HUES64 (cell line): ENCODE measurements at regions not wholly inside any gene's neighbourhood (a gene's known extent, or its start where the extent isn't known, plus 50 kb on each side); places are given as distances from the start of the nearest gene placed in this dataset.

Experiments used
- H3K27ac ChIP-seq: 2 replicates; pipeline ENCODE4 v1.7.0; 2013; ENCODE audit warnings: low read depth, low read length, inconsistent platforms
- H3K27me3 ChIP-seq: 2 replicates; pipeline ENCODE4 v1.6.1; 2013; ENCODE audit warnings: mild to moderate bottlenecking, low read length; ENCODE audit not compliant: insufficient read depth
- H3K36me3 ChIP-seq: 2 replicates; pipeline ENCODE4 v1.6.1; 2013; ENCODE audit warnings: mild to moderate bottlenecking, low read length; ENCODE audit not compliant: insufficient read depth
- H3K4me1 ChIP-seq: 2 replicates; pipeline ENCODE4 v1.6.1; 2013; ENCODE audit warnings: mild to moderate bottlenecking, low read length, moderate library complexity; ENCODE audit not compliant: insufficient read depth
- H3K4me3 ChIP-seq: 2 replicates; pipeline ENCODE4 v1.5.1; 2013; ENCODE audit warnings: mild to moderate bottlenecking, low read length, moderate library complexity
- H3K9ac ChIP-seq: 2 replicates; pipeline ENCODE4 v1.6.1; 2013; ENCODE audit warnings: mild to moderate bottlenecking, low read depth, low read length
- H3K9me3 ChIP-seq: 2 replicates; pipeline ENCODE4 v1.6.1; 2013; ENCODE audit warnings: low read depth, low read length; ENCODE audit not compliant: insufficient read depth
- WGBS: fragments of 150-250, 120-280 bp; methylation state at CpG from one replicate; pipeline ENCODE4 v1.1.7; 2013; ENCODE audit warnings: missing lambda C conversion rate; 5-methylcytosine and 5-hydroxymethylcytosine counted together

DNA sequence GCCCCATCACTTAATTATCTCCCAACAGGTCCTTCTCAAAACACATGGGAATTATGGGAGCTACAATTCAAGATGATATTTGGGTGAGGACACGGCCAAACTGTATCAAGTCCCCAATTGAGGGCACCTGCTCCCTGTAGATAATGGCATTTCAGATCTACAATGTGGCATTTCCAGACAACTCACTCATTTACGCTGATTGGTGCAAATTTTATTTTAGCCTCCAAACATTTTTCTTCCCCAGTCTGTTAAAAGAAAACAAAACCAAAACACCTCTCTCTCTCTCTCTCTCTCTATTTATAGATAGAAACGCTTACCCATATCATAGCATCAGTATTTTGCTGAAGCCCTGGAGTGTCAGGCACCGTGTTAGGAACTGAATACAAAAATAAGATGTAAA, 148.7 kb upstream of the KLF6 start:
- Histone ChIP-seq H3K36me3 (no peaks in the 10 kb centered on the region), H3K27me3 (no peaks in the 10 kb centered on the region), H3K9ac (no peak overlapping the region), H3K27ac (no peak overlapping the region), H3K4me1 (no peaks in the 10 kb centered on the region), H3K9me3 (no peaks in the 10 kb centered on the region), H3K4me3 (no peak overlapping the region)
- WGBS = 95% methylated on average over 4 of the region's 4 CpGs

- Histone ChIP-seq H3K27ac (no peak overlapping the region), H3K27me3 (no peaks in the 10 kb centered on the region), H3K9ac (no peak overlapping the region), H3K36me3 (no peaks in the 10 kb centered on the region), H3K9me3 (no peaks in the 10 kb centered on the region), H3K4me3 (no peak overlapping the region), H3K4me1 (no peaks in the 10 kb centered on the region)
- 95% methylated on average over 15 of the region's 15 CpGs for WGBS
Observed at GRCh38 chr10:3932597-3933375, 147.8 kb upstream of the KLF6 start.

- H3K36me3 ChIP-seq = no peaks in the 10 kb centered on the region
- H3K9ac ChIP-seq = no peak overlapping the region
- H3K27me3 ChIP-seq = no peaks in the 10 kb centered on the region
- no peak overlapping the region for H3K27ac ChIP-seq
- no peaks in the 10 kb centered on the region for H3K9me3 ChIP-seq
- H3K4me1 ChIP-seq = no peaks in the 10 kb centered on the region
- 91% methylated on average over 7 of the region's 7 CpGs for WGBS
- no peak overlapping the region for H3K4me3 ChIP-seq
Observed at GRCh38 chr10:3931901-3932300, 146.9 kb upstream of the KLF6 start.

DNA sequence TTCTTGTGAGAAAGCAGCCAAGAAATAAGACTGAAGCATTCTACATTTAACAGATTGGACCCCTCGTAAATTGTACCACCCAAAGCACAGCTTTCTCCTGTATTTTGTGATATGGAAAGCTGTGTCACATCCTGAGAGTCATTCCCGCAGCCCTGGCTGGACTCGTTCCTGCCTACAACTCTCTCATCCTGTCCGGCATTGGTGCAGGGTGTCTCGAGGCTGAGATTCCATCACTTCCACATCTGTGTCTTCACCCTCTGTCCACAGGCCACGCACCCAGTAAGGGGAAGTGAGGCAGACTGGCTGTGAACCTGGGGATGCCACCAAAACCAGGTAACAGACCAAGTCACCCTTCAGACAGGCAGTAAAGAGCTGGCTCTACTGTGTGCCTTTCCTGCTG, 146.2 kb upstream of the KLF6 start:
- H3K27ac ChIP-seq = no peak overlapping the region
- H3K9ac ChIP-seq = no peak overlapping the region
- H3K4me3 ChIP-seq = no peak overlapping the region
- 98% methylated on average over 5 of the region's 6 CpGs for WGBS
- no peaks in the 10 kb centered on the region for H3K27me3 ChIP-seq
- no peaks in the 10 kb centered on the region for H3K9me3 ChIP-seq
- H3K36me3 ChIP-seq = no peaks in the 10 kb centered on the region
- no peaks in the 10 kb centered on the region for H3K4me1 ChIP-seq

GRCh38 chr10:3928569-3928968, 143.6 kb upstream of the KLF6 start:
- Histone ChIP-seq H3K27me3 (no peaks in the 10 kb centered on the region), H3K9ac (no peak overlapping the region), H3K4me1 (no peaks in the 10 kb centered on the region), H3K4me3 (no peak overlapping the region), H3K9me3 (no peaks in the 10 kb centered on the region), H3K36me3 (no peaks in the 10 kb centered on the region), H3K27ac (no peak overlapping the region)
- no CpG with 5 or more reads among the region's 2 CpGs for WGBS

DNA sequence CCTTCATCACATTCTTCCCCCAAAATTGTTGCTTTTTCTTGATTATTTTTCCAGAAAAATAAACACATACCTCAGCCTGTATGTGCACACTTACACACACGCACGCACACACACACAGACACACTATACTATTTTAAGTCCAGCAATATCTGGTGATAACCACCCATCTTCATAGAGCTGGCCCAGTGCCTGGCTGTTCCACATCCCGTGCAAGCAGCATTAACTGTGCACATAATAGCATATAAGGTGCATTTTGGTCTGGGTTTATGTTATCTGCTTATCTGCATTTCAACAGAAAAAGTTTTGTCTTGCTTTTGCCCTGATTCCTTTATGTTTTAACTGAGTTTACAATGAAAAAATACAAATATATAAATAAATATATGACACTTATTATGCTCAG, 143.1 kb upstream of the KLF6 start:
- Histone ChIP-seq H3K27me3 (no peaks in the 10 kb centered on the region), H3K27ac (no peak overlapping the region), H3K4me1 (no peaks in the 10 kb centered on the region), H3K9me3 (no peaks in the 10 kb centered on the region), H3K9ac (no peak overlapping the region), H3K36me3 (no peaks in the 10 kb centered on the region), H3K4me3 (no peak overlapping the region)
- WGBS = 68% methylated on average over 3 of the region's 3 CpGs

DNA sequence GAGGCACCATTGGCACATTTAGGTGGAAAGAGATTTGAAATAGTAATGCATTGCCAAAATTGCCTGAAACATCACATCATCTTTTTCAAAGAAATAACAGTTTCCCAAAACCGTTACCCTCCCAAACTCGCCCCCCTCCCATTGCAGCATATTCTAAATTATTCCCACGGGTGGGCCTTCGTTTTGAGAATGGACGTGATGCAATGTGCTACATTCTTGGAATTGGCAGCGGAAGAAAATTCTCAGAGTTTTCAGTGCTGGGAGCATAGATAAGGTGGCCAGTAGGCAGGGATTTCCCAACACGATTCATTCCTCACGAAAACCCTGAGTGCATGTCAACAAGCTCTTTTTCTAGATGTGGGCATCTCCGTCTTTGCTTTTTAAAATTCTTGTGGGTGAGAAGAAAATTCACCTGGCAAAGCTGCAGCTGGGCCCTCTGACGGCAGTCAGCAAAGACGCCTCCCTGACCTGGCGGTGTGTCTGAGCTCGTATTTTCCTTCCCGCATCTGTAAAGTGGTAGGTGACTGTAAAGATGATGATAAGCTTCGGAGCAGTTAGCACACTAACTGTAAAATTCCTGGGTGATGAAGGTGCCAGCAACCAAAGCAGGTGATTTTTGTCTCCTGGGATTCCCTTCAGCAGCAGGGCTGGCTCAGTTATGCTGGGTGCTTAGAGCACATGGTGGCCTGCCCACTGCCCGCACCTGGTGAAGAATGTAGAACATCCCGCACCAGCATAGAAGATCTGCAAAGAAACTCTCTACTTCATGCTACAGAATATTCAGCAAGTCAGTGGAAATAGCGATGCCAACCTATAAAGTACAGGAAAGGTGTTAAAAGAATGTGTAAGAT, 141.9 kb upstream of the KLF6 start:
- H3K27me3 ChIP-seq = no peaks in the 10 kb centered on the region
- H3K27ac ChIP-seq = no peak overlapping the region
- no peak overlapping the region for H3K4me3 ChIP-seq
- 77% methylated on average over 17 of the region's 18 CpGs for WGBS
- no peaks in the 10 kb centered on the region for H3K9me3 ChIP-seq
- no peaks in the 10 kb centered on the region for H3K4me1 ChIP-seq
- no peak overlapping the region for H3K9ac ChIP-seq
- H3K36me3 ChIP-seq = no peaks in the 10 kb centered on the region

DNA sequence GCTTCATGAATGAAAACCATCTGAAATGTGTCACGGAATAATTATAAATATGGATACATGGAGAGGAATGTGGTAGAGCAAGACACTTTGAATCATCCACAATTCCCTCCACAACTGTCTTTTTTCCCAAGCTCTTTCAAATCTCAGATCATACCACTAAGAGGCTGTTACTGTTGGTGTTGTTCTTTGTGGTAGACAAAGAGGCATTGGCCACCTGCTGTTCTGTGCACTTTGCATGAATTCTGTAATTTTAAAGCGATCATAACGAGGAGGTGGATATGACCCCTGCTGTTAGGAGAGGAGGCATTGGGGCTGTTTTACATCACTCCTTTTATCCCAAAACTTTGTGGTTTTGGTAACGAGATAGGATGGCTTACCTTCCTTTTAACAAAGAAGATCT, 141.2 kb upstream of the KLF6 start:
- H3K4me3 ChIP-seq = no peak overlapping the region
- H3K27ac ChIP-seq = no peak overlapping the region
- no peaks in the 10 kb centered on the region for H3K4me1 ChIP-seq
- no peaks in the 10 kb centered on the region for H3K9me3 ChIP-seq
- 96% methylated on average over 2 of the region's 4 CpGs for WGBS
- H3K36me3 ChIP-seq = no peaks in the 10 kb centered on the region
- no peak overlapping the region for H3K9ac ChIP-seq
- H3K27me3 ChIP-seq = no peaks in the 10 kb centered on the region

- H3K9me3 ChIP-seq = no peaks in the 10 kb centered on the region
- no peaks in the 10 kb centered on the region for H3K36me3 ChIP-seq
- H3K27me3 ChIP-seq = no peaks in the 10 kb centered on the region
- WGBS = 96% methylated on average over 4 of the region's 4 CpGs
- no peak overlapping the region for H3K9ac ChIP-seq
- no peak overlapping the region for H3K27ac ChIP-seq
- H3K4me3 ChIP-seq = no peak overlapping the region
- H3K4me1 ChIP-seq = no peaks in the 10 kb centered on the region
Observed at GRCh38 chr10:3925184-3925583, 140.2 kb upstream of the KLF6 start.

DNA sequence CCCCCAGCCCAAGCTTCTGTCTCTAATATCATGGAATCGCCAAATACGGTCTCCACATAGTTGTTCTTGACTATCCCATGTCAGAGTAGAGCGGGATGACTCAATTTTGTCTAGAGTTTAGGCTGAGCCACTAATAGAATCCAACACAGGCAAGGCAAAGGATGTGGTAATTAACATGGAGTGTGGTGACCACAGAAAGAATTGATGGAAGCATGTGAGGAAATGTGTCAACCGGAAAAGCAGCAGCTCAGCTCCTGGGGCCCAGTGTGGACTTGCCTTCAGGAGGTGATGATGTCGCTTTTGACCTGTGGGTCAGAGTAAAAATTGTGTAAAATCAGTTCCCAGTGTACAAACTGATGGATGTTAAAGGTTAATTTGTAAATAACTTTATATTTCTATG, 139.3 kb upstream of the KLF6 start:
- H3K36me3 ChIP-seq = no peaks in the 10 kb centered on the region
- WGBS = 95% methylated on average over 4 of the region's 5 CpGs
- H3K27ac ChIP-seq = no peak overlapping the region
- H3K27me3 ChIP-seq = no peaks in the 10 kb centered on the region
- H3K9me3 ChIP-seq = no peaks in the 10 kb centered on the region
- no peak overlapping the region for H3K4me3 ChIP-seq
- H3K9ac ChIP-seq = no peak overlapping the region
- H3K4me1 ChIP-seq = no peaks in the 10 kb centered on the region

- Histone ChIP-seq H3K27me3 (no peaks in the 10 kb centered on the region), H3K27ac (no peak overlapping the region)
- WGBS = 69% methylated on average over 4 of the region's 4 CpGs
Observed at GRCh38 chr10:3923033-3923432, 138.0 kb upstream of the KLF6 start.

More at GRCh38 chr10:3923033-3923432, 138.0 kb upstream of the KLF6 start:
- peaks cover 9% of the 10 kb centered on the region; the same call in 1 of the 2 replicates for H3K9me3 ChIP-seq
- no peaks in the 10 kb centered on the region for H3K36me3 ChIP-seq
- no peak overlapping the region for H3K9ac ChIP-seq
- no peaks in the 10 kb centered on the region for H3K4me1 ChIP-seq
- no peak overlapping the region for H3K4me3 ChIP-seq
